H1 (cell line): ENCODE measurements at regions not wholly inside any gene's neighbourhood (a gene's known extent, or its start where the extent isn't known, plus 50 kb on each side); places are given as distances from the start of the nearest gene placed in this dataset.

Source experiments
- CEBPB ChIP-seq: IDR thresholded peaks from 2 replicates; pipeline ENCODE4 v1.6.1; 2012; ENCODE audit warnings: low read depth, low read length
- GABPA ChIP-seq: IDR thresholded peaks from 2 replicates; pipeline ENCODE4 v1.6.1; 2011; ENCODE audit warnings: mild to moderate bottlenecking, low read length, moderate library complexity, borderline replicate concordance; ENCODE audit not compliant: insufficient read depth

DNA sequence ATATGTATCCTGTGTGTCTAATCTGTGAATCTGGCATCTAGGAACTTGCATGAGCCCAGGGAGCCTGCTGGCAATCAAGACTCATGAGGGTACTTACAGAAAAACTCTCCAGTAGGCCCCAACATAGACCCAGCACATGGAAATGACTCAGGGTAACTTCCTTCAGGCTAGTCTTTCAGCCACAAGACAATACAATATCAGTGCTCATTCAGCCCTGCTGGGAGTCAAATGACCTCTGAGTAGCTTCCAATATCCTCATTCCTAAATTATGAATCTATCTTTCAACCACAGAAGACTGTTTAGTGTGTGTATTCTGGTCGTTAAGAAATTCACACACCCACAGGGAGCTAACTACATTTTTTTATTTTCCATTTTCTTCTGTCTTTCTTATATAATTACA is 1273.0 kb downstream of the EFNA5 start:
- TF ChIP-seq GABPA (no peak), CEBPB (no peak)
